ENCODE measurements at regions not wholly inside any gene's neighbourhood (a gene's known extent, or its start where the extent isn't known, plus 50 kb on each side); places are given as distances from the start of the nearest gene placed in this dataset.

GRCh38 chrX:7720519-7720918 is 122.5 kb upstream of the VCX start:
- TF ChIP-seq, protein P1, sequence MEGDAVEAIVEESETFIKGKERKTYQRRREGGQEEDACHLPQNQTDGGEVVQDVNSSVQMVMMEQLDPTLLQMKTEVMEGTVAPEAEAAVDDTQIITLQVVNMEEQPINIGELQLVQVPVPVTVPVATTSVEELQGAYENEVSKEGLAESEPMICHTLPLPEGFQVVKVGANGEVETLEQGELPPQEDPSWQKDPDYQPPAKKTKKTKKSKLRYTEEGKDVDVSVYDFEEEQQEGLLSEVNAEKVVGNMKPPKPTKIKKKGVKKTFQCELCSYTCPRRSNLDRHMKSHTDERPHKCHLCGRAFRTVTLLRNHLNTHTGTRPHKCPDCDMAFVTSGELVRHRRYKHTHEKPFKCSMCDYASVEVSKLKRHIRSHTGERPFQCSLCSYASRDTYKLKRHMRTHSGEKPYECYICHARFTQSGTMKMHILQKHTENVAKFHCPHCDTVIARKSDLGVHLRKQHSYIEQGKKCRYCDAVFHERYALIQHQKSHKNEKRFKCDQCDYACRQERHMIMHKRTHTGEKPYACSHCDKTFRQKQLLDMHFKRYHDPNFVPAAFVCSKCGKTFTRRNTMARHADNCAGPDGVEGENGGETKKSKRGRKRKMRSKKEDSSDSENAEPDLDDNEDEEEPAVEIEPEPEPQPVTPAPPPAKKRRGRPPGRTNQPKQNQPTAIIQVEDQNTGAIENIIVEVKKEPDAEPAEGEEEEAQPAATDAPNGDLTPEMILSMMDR (IDR thresholded peaks at IDR 0.05), result no peak
- no peak for TF ChIP-seq POLR2A (IDR thresholded peaks at IDR 0.05)

All from esophagus squamous epithelium (tissue), 4 donors.